ENCODE measurements at regions not wholly inside any gene's neighbourhood (a gene's known extent, or its start where the extent isn't known, plus 50 kb on each side); places are given as distances from the start of the nearest gene placed in this dataset.

DNA sequence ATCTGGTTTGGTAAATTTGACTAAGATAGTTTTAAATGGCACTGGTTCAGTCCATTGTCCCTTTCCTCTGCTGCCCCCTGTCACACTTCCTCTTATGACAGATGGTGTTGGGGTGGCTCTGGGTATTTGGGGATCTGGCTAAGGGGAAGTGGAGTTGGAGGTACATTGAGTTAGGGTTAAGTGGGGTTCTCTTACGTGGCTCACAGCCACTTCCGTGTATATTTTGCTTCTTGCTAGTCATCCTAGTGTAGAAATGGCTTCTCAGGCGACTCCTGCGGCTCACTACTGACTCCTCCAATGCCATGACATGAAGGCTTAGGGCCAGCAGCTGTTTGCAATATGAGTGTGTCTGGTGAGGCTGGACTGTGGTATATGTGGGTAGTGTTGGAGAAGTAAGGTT, 187.0 kb downstream of the HAUS1 start:
- no peaks in the 10 kb centered on the region for H3K9me2 ChIP-seq (ENCODE audit: insufficient read depth)
- CTCF ChIA-PET: no interaction called here
- intact Hi-C loops (cut with micrococcal nuclease; ENCODE audit: unreplicated experiment): no loop called here

DNA sequence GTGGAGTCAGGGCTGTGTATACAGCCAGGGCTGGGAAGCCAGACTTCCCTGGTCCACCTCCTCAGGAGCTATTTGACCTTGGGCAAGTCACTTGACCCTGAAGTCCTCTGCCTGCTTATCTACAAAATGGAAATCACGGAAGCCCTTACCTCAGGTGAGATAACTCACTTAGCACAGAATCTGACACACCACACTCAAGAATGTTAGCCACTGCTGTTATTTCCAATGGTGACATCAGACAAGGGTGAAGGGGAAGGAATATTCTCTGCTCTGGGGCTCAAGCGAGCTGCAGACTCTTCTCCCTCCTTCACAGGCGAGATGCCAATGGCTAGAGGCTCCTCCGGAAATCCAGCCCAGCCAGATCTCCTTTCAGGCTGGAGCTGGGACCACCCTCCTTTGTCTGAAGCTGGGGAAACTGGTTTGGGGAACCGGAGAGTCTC, 189.6 kb downstream of the HAUS1 start:
- Histone ChIP-seq H3K4me2 (peak overlapping the region; percentile 72), H2AFZ (no peak overlapping the region), H3K27ac (peak overlapping the region; percentile 97), H3K9me2 (ENCODE audit: insufficient read depth) (no peaks in the 10 kb centered on the region), H3K4me1 (replicated peaks; ENCODE audit: insufficient read depth) (peaks cover 75% of the 10 kb centered on the region), H3F3A (ENCODE audit: insufficient read depth, low read depth) (peaks cover 48% of the 10 kb centered on the region), H3K9me3 (ENCODE audit: insufficient read depth, low read depth) (no peaks in the 10 kb centered on the region), H3K79me2 (ENCODE audit: low read depth) (peaks cover 4% of the 10 kb centered on the region; the same call in 1 of the 2 replicates), H3K27me3 (ENCODE audit: insufficient read depth, low read depth) (no peaks in the 10 kb centered on the region), H3K36me3 (ENCODE audit: low read depth) (no peaks in the 10 kb centered on the region), H4K20me1 (ENCODE audit: insufficient read depth) (no peaks in the 10 kb centered on the region), H3K4me3 (peak overlapping the region; percentile 45; the same call in 1 of the 2 replicates)
- BruUV-seq (replicated peaks): no TSS peak
- DNase-seq: peak; percentile 85 to 98
- intact Hi-C loops (cut with micrococcal nuclease; ENCODE audit: unreplicated experiment): loop anchor here (1.0 kb wide), 4 partner anchors 29 to 141 kb away; no protein-coding TSS in a partner anchor
- TF ChIP-seq, protein P1, sequence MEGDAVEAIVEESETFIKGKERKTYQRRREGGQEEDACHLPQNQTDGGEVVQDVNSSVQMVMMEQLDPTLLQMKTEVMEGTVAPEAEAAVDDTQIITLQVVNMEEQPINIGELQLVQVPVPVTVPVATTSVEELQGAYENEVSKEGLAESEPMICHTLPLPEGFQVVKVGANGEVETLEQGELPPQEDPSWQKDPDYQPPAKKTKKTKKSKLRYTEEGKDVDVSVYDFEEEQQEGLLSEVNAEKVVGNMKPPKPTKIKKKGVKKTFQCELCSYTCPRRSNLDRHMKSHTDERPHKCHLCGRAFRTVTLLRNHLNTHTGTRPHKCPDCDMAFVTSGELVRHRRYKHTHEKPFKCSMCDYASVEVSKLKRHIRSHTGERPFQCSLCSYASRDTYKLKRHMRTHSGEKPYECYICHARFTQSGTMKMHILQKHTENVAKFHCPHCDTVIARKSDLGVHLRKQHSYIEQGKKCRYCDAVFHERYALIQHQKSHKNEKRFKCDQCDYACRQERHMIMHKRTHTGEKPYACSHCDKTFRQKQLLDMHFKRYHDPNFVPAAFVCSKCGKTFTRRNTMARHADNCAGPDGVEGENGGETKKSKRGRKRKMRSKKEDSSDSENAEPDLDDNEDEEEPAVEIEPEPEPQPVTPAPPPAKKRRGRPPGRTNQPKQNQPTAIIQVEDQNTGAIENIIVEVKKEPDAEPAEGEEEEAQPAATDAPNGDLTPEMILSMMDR (conservative IDR thresholded peaks at IDR 0.05): no peak
- no peak for TF ChIP-seq EZH2 (IDR thresholded peaks at IDR 0.05; ENCODE audit: low read depth)
- CTCF ChIA-PET: interaction anchor here (0.7 kb wide), 1 partner anchor 29 kb away, joined by 3 read pairs; no protein-coding TSS in a partner anchor
- POLR2A ChIA-PET (ENCODE audit: unreplicated experiment): interaction anchor here (0.6 to 1.3 kb wide), 4 partner anchors 10 to 141 kb away, joined by 3 to 18 read pairs (median 7); no protein-coding TSS in a partner anchor

More for the DNA sequence above, 187.0 kb downstream of the HAUS1 start:
- POLR2A ChIA-PET (ENCODE audit: unreplicated experiment): no interaction called here
- Histone ChIP-seq H3K4me3 (no peak overlapping the region), H3K4me1 (replicated peaks; ENCODE audit: insufficient read depth) (peaks cover 50% of the 10 kb centered on the region), H3K27ac (no peak overlapping the region), H4K20me1 (ENCODE audit: insufficient read depth) (no peaks in the 10 kb centered on the region), H3K27me3 (ENCODE audit: insufficient read depth, low read depth) (no peaks in the 10 kb centered on the region), H3K79me2 (ENCODE audit: low read depth) (peaks cover 4% of the 10 kb centered on the region; the same call in 1 of the 2 replicates), H3K36me3 (ENCODE audit: low read depth) (no peaks in the 10 kb centered on the region), H2AFZ (no peak overlapping the region), H3K4me2 (no peak overlapping the region), H3K9me3 (ENCODE audit: insufficient read depth, low read depth) (no peaks in the 10 kb centered on the region), H3F3A (ENCODE audit: insufficient read depth, low read depth) (peaks cover 35% of the 10 kb centered on the region)
- no peak for DNase-seq
- TF ChIP-seq EZH2 (IDR thresholded peaks at IDR 0.05; ENCODE audit: low read depth): no peak
- TF ChIP-seq, protein P1 (conservative IDR thresholded peaks at IDR 0.05): no peak
- BruUV-seq (replicated peaks): no TSS peak

DNA sequence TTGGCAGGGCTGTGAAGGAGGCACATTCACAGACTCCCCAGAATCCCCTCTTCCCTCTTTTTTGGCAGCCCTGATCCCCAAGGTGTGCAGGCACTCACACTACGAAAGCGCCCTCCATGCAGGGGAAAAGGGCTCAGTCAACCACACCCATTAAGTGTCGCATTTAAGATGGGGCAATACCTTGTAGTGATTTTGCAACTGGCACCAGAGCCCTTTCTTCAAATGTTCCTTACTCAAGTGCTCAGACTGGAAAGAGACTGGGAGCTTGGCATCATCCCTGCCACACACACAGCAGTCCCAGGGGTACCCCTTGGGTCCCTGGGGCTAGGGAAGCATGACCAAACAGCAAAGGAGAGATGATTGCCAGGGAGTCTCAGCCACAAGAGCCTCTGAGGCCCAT, 190.1 kb downstream of the HAUS1 start:
- Histone ChIP-seq H3K27ac (peak overlapping the region; percentile 97), H3K36me3 (ENCODE audit: low read depth) (no peaks in the 10 kb centered on the region), H3K9me3 (ENCODE audit: insufficient read depth, low read depth) (no peaks in the 10 kb centered on the region), H3F3A (ENCODE audit: insufficient read depth, low read depth) (peaks cover 48% of the 10 kb centered on the region), H3K27me3 (ENCODE audit: insufficient read depth, low read depth) (no peaks in the 10 kb centered on the region), H2AFZ (no peak overlapping the region), H3K4me3 (peak overlapping the region; percentile 45; the same call in 1 of the 2 replicates), H3K79me2 (ENCODE audit: low read depth) (peaks cover 4% of the 10 kb centered on the region; the same call in 1 of the 2 replicates), H3K4me1 (replicated peaks; ENCODE audit: insufficient read depth) (peaks cover 75% of the 10 kb centered on the region), H3K9me2 (ENCODE audit: insufficient read depth) (no peaks in the 10 kb centered on the region), H3K4me2 (peak overlapping the region; percentile 72), H4K20me1 (ENCODE audit: insufficient read depth) (no peaks in the 10 kb centered on the region)
- no peak for TF ChIP-seq EZH2 (IDR thresholded peaks at IDR 0.05; ENCODE audit: low read depth)
- TF ChIP-seq, protein P1 (conservative IDR thresholded peaks at IDR 0.05): no peak
- DNase-seq: peak; percentile 32 to 83
- ChIA-PET CTCF (no interaction called here), POLR2A (ENCODE audit: unreplicated experiment) (interaction anchor here (0.6 to 1.3 kb wide), 3 partner anchors 28 to 142 kb away, joined by 3 to 18 read pairs (median 3); no protein-coding TSS in a partner anchor)
- BruUV-seq (replicated peaks): no TSS peak
- intact Hi-C loops (cut with micrococcal nuclease; ENCODE audit: unreplicated experiment): loop anchor here (1.0 kb wide), 3 partner anchors 28 to 139 kb away; no protein-coding TSS in a partner anchor
